Left renal pelvis (tissue), 4 donors: ENCODE measurements at regions not wholly inside any gene's neighbourhood (a gene's known extent, or its start where the extent isn't known, plus 50 kb on each side); places are given as distances from the start of the nearest gene placed in this dataset.

Experiments used
- DNase-seq, 4 donors: peaks; one replicate each; pipeline ENCODE4 v3.0.0-alpha.2; 2013; ENCODE audit warnings: low read depth in 4 of 4, low spot score in 3 of 4

GRCh38 chr12:12011880-12012260 is 58.9 kb upstream of the BCL2L14 start:
- DNase-seq = no peak

- no peak for DNase-seq
Observed at GRCh38 chr12:12015073-12015685, 55.6 kb upstream of the BCL2L14 start.

- no peak for DNase-seq
Observed at GRCh38 chr12:12016284-12017100, 54.2 kb upstream of the BCL2L14 start.

GRCh38 chr12:12017135-12017581 is 53.6 kb upstream of the BCL2L14 start:
- DNase-seq = no peak

- no peak for DNase-seq
Observed at GRCh38 chr12:12017798-12018197, 52.9 kb upstream of the BCL2L14 start.

GRCh38 chr12:12018454-12018853 is 52.3 kb upstream of the BCL2L14 start:
- no peak for DNase-seq

- no peak for DNase-seq
Observed at GRCh38 chr12:12019881-12020280, 50.9 kb upstream of the BCL2L14 start.

- no peak for DNase-seq
Observed at GRCh38 chr12:12020762-12021161, 50.0 kb upstream of the BCL2L14 start.
